ENCODE measurements at regions not wholly inside any gene's neighbourhood (a gene's known extent, or its start where the extent isn't known, plus 50 kb on each side); places are given as distances from the start of the nearest gene placed in this dataset.
"Not testable (repeated sequence)": the region's sequence is repeated elsewhere in the genome, so short reads cannot be mapped to it uniquely, and the experiment has no call there.

DNA sequence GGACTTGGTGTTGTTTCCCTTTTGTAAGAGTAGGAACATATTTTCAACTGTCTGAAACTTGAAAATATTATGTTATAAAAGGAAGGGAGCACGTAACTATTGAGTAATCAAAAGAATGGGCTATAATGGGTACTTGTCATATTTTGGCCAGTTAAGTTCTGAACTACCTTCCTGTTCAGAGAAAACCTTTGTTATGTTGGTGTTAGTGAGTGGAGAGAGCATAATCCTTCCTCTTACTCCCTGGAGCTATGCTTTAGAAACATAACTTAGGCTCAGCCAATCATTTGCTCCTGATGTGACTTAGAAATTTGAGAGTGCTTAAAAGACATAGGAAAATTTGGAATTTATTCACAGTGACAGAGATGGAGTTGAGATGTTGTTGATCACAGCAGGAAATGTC lies 482.5 kb upstream of the SPRY2 start:
- TF ChIP-seq, protein P1, sequence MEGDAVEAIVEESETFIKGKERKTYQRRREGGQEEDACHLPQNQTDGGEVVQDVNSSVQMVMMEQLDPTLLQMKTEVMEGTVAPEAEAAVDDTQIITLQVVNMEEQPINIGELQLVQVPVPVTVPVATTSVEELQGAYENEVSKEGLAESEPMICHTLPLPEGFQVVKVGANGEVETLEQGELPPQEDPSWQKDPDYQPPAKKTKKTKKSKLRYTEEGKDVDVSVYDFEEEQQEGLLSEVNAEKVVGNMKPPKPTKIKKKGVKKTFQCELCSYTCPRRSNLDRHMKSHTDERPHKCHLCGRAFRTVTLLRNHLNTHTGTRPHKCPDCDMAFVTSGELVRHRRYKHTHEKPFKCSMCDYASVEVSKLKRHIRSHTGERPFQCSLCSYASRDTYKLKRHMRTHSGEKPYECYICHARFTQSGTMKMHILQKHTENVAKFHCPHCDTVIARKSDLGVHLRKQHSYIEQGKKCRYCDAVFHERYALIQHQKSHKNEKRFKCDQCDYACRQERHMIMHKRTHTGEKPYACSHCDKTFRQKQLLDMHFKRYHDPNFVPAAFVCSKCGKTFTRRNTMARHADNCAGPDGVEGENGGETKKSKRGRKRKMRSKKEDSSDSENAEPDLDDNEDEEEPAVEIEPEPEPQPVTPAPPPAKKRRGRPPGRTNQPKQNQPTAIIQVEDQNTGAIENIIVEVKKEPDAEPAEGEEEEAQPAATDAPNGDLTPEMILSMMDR (conservative IDR thresholded peaks at IDR 0.05; ENCODE audit: low read depth, low read length) = no peak
- no peak overlapping the region for H3K4me3 ChIP-seq (ENCODE audit: low read length)
- no peak for DNase-seq (ENCODE audit: low read depth)

DNA sequence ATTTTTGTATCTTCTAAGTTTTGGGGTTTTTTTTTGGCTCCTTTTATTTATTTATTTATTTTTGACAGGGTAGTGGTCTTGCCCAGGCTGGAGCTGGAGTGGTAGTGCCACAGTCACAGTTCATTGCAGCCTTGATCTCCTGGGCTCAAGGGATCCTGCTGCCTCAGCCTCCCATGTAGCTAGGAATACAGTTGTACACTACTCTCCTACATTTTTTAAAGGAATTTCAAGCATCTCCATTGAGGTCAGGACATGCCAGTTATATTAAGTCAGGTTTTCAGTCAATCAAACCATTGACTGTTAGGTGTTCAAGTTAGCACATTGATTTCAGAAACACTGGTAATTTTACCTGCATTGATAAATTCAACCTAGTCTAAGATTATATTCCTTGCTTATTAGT lies 480.5 kb upstream of the SPRY2 start:
- TF ChIP-seq, protein P1 (conservative IDR thresholded peaks at IDR 0.05; ENCODE audit: low read depth, low read length) = no peak
- DNase-seq (ENCODE audit: low read depth) = no peak
- H3K4me3 ChIP-seq (ENCODE audit: low read length) = no peak overlapping the region

DNA sequence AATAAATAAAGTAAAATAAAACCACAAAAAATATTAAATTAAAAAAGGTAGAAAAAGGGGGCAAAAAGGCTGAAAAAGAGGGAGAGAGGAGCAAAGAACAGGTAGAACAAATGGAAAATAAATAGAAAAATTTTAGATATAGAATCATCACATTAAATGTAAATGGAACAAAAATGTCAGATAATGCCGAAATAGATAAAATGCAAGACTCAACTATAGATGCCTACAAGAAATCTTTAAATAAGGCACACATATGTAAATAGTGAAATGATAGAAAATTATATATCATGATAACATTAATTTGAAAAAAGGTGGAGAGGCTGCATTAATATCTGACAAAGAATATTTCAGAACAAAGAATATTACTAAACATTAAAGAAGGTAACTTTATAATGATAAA lies 477.1 kb upstream of the SPRY2 start:
- no peak for DNase-seq (ENCODE audit: low read depth)
- H3K4me3 ChIP-seq (ENCODE audit: low read length) = no peak overlapping the region
- TF ChIP-seq, protein P1 (conservative IDR thresholded peaks at IDR 0.05; ENCODE audit: low read depth, low read length) = no peak

DNA sequence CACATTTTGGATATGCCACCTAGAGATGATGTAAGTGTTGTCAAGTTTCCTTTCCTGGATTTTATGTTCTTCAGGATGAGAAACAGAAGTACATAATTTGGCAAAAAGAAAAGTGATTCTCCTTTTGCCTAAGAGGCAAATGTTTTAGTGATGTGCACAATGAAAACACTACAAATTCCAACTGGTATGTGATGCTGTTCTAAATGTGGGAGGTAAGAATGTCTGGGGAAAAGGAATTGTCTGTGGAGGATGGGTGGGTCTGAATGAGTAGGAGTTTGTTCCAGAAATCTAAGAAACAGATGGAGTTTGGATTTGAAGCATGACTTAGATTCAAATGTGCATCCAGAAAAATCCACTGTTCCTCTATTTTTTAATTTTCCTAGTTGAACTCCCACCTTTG lies 473.6 kb upstream of the SPRY2 start:
- DNase-seq (ENCODE audit: low read depth) = no peak
- no peak overlapping the region for H3K4me3 ChIP-seq (ENCODE audit: low read length)
- TF ChIP-seq, protein P1 (conservative IDR thresholded peaks at IDR 0.05; ENCODE audit: low read depth, low read length) = no peak

DNA sequence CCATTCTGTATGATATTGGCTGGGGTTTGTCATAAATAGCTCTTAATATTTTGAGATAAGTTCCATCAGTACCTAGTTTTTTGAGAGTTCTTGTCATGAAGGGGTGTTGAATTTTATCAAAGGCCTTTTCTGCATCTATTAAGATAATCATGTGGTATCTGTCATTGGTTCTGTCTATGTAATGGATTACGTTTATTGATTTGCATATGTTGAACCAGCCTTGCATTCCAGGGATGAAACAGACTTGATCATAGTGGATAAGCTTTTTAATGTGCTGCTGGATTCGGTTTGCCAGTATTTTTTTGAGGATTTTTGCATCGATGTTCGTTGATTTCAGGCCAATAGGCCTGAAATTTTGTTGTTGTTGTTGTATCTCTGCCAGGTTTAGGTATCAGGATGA lies 469.4 kb upstream of the SPRY2 start:
- not testable (repeated sequence) for DNase-seq (ENCODE audit: low read depth); H3K4me3 ChIP-seq (ENCODE audit: low read length)

DNA sequence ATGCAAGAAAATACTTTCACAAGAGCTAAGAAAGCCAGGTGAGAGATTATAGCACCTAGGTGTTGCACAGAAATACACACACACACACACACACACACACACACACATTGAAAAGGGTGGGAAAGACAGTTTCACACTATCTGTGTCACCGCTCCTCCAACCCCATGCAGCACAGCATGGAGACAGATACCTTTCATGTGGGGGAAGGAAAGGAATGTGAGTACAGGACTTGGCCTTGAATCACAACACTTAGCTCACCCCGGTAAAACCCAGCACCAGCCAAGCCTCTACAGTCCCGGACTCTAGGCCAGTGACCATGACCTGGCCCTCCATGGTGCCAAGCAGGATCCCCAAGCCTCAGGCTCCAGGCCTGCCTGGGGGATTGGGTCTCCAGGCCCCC lies 462.0 kb upstream of the SPRY2 start:
- DNase-seq (ENCODE audit: low read depth) = no peak
- TF ChIP-seq, protein P1 (conservative IDR thresholded peaks at IDR 0.05; ENCODE audit: low read depth, low read length) = no peak
- no peak overlapping the region for H3K4me3 ChIP-seq (ENCODE audit: low read length)

DNA sequence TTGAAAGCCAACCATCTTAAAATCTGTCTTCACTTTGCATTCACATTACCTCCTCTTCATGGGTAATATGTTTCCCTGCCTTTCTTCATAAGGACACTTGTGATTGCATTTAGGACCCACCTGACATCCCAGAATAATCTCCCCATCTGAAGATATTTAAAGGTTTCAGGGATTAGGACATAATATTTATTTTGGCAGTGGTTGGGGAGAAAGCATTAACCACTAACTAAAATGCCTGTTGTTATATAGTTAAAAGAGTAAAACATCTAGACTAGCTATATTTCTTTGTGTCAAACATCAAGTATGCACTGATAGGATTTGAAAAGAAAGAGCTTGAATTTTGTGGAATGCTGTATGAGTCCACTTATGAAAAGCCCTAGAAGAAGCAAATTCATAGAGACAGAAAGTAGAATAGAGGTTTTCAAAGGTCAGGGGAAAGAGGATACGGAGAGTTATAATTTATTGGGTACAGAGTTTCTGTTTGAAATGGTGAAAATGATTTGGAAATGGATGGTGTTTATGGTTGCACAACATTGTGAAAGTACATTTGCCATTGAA lies 457.7 kb upstream of the SPRY2 start:
- DNase-seq (ENCODE audit: low read depth) = no peak

More for the DNA sequence above, 457.7 kb upstream of the SPRY2 start:
- TF ChIP-seq, protein P1 (conservative IDR thresholded peaks at IDR 0.05; ENCODE audit: low read depth, low read length) = no peak
- no peak overlapping the region for H3K4me3 ChIP-seq (ENCODE audit: low read length)
